Stimulated activated effector memory CD8-positive, alpha-beta T cell treated with anti-CD3 and anti-CD28 coated beads, Interleukin-12 subunit alpha, Interleukin-12 subunit beta, amount 100 ng/mL, for 72 hours (primary cell): ENCODE measurements at regions not wholly inside any gene's neighbourhood (a gene's known extent, or its start where the extent isn't known, plus 50 kb on each side); places are given as distances from the start of the nearest gene placed in this dataset.
"Not testable (repeated sequence)": the region's sequence is repeated elsewhere in the genome, so short reads cannot be mapped to it uniquely, and the experiment has no call there.

Experiments
- ATAC-seq: fragments of 150-1000 bp; cut with Tn5 transposase; 2 replicates; pipeline ENCODE4 v1.10.0; 2021
- DNase-seq, 2 donors: peaks; one replicate each; pipeline ENCODE4 v3.0.0; 2021 to 2022; ENCODE audit warnings: low spot score in 2 of 2
- H3K27ac Mint-ChIP-seq: one replicate; pipeline ENCODE4 v1.8.0; 2022; ENCODE audit warnings: mild to moderate bottlenecking, mixed read lengths
- H3K36me3 Mint-ChIP-seq: one replicate; pipeline ENCODE4 v1.8.0; 2022; ENCODE audit warnings: mild to moderate bottlenecking, mixed read lengths
- H3K4me1 Mint-ChIP-seq: one replicate; pipeline ENCODE4 v1.8.0; 2022; ENCODE audit warnings: mixed read lengths
- H3K4me3 Mint-ChIP-seq: one replicate; pipeline ENCODE4 v1.8.0; 2022; ENCODE audit warnings: mild to moderate bottlenecking, mixed read lengths
- H3K9me3 Mint-ChIP-seq: one replicate; pipeline ENCODE4 v1.8.0; 2022; ENCODE audit warnings: mixed read lengths

- DNase-seq, H3K27ac Mint-ChIP-seq: not testable (repeated sequence)
Observed at GRCh38 chr1:146682227-146683125, 255.6 kb upstream of the NBPF12 start.

GRCh38 chr1:146673729-146674299 is 264.3 kb upstream of the NBPF12 start:
- DNase-seq, H3K36me3 Mint-ChIP-seq, H3K4me3 Mint-ChIP-seq, H3K4me1 Mint-ChIP-seq, ATAC-seq, H3K27ac Mint-ChIP-seq, H3K9me3 Mint-ChIP-seq: not testable (repeated sequence)

More at GRCh38 chr1:146682227-146683125, 255.6 kb upstream of the NBPF12 start:
- H3K9me3 Mint-ChIP-seq, H3K4me1 Mint-ChIP-seq, ATAC-seq, H3K36me3 Mint-ChIP-seq, H3K4me3 Mint-ChIP-seq: not testable (repeated sequence)

GRCh38 chr1:146672608-146673007 is 265.5 kb upstream of the NBPF12 start:
- not testable (repeated sequence) for H3K9me3 Mint-ChIP-seq, H3K27ac Mint-ChIP-seq, DNase-seq, H3K4me1 Mint-ChIP-seq, H3K4me3 Mint-ChIP-seq, ATAC-seq, H3K36me3 Mint-ChIP-seq

- H3K4me3 Mint-ChIP-seq, H3K36me3 Mint-ChIP-seq, H3K9me3 Mint-ChIP-seq, DNase-seq, H3K27ac Mint-ChIP-seq, ATAC-seq, H3K4me1 Mint-ChIP-seq: not testable (repeated sequence)
Observed at GRCh38 chr1:146671588-146671987, 266.5 kb upstream of the NBPF12 start.

- not testable (repeated sequence) for DNase-seq, ATAC-seq, H3K4me1 Mint-ChIP-seq, H3K4me3 Mint-ChIP-seq, H3K9me3 Mint-ChIP-seq, H3K27ac Mint-ChIP-seq, H3K36me3 Mint-ChIP-seq
Observed at GRCh38 chr1:146670832-146671566, 267.1 kb upstream of the NBPF12 start.

- H3K4me3 Mint-ChIP-seq, H3K36me3 Mint-ChIP-seq, H3K9me3 Mint-ChIP-seq, H3K27ac Mint-ChIP-seq, ATAC-seq, DNase-seq, H3K4me1 Mint-ChIP-seq: not testable (repeated sequence)
Observed at GRCh38 chr1:146666275-146666674, 271.8 kb upstream of the NBPF12 start.

- H3K4me3 Mint-ChIP-seq, H3K36me3 Mint-ChIP-seq, DNase-seq, H3K9me3 Mint-ChIP-seq, ATAC-seq, H3K27ac Mint-ChIP-seq, H3K4me1 Mint-ChIP-seq: not testable (repeated sequence)
Observed at GRCh38 chr1:146660242-146660641, 277.9 kb upstream of the NBPF12 start.

GRCh38 chr1:146656356-146657060 is 281.6 kb upstream of the NBPF12 start:
- H3K4me3 Mint-ChIP-seq, DNase-seq, H3K4me1 Mint-ChIP-seq, H3K9me3 Mint-ChIP-seq, ATAC-seq, H3K27ac Mint-ChIP-seq, H3K36me3 Mint-ChIP-seq: not testable (repeated sequence)

- not testable (repeated sequence) for ATAC-seq, H3K4me1 Mint-ChIP-seq, DNase-seq, H3K4me3 Mint-ChIP-seq, H3K27ac Mint-ChIP-seq, H3K36me3 Mint-ChIP-seq, H3K9me3 Mint-ChIP-seq
Observed at GRCh38 chr1:146654763-146655162, 283.4 kb upstream of the NBPF12 start.

GRCh38 chr1:146645978-146646604 is 292.0 kb upstream of the NBPF12 start:
- not testable (repeated sequence) for ATAC-seq, H3K9me3 Mint-ChIP-seq, H3K4me3 Mint-ChIP-seq, H3K27ac Mint-ChIP-seq, H3K4me1 Mint-ChIP-seq, DNase-seq, H3K36me3 Mint-ChIP-seq

- not testable (repeated sequence) for H3K9me3 Mint-ChIP-seq, H3K4me3 Mint-ChIP-seq
Observed at GRCh38 chr1:146641534-146641933, 296.6 kb upstream of the NBPF12 start.

GRCh38 chr1:146640671-146641070 is 297.5 kb upstream of the NBPF12 start:
- H3K36me3 Mint-ChIP-seq, H3K27ac Mint-ChIP-seq, H3K9me3 Mint-ChIP-seq: not testable (repeated sequence)

More at GRCh38 chr1:146641534-146641933, 296.6 kb upstream of the NBPF12 start:
- not testable (repeated sequence) for H3K27ac Mint-ChIP-seq, ATAC-seq, H3K4me1 Mint-ChIP-seq, DNase-seq, H3K36me3 Mint-ChIP-seq

GRCh38 chr1:146630302-146630701 is 307.8 kb upstream of the NBPF12 start:
- DNase-seq, H3K27ac Mint-ChIP-seq, ATAC-seq, H3K36me3 Mint-ChIP-seq, H3K9me3 Mint-ChIP-seq, H3K4me3 Mint-ChIP-seq, H3K4me1 Mint-ChIP-seq: not testable (repeated sequence)

More at GRCh38 chr1:146640671-146641070, 297.5 kb upstream of the NBPF12 start:
- not testable (repeated sequence) for H3K4me1 Mint-ChIP-seq, DNase-seq, ATAC-seq, H3K4me3 Mint-ChIP-seq

- not testable (repeated sequence) for H3K4me1 Mint-ChIP-seq, DNase-seq, ATAC-seq, H3K36me3 Mint-ChIP-seq, H3K27ac Mint-ChIP-seq, H3K4me3 Mint-ChIP-seq, H3K9me3 Mint-ChIP-seq
Observed at GRCh38 chr1:146618582-146618981, 319.5 kb upstream of the NBPF12 start.
